LNCaP clone FGC (cell line): ENCODE measurements at regions not wholly inside any gene's neighbourhood (a gene's known extent, or its start where the extent isn't known, plus 50 kb on each side); places are given as distances from the start of the nearest gene placed in this dataset.
A peak's percentile ranks its signal among the peaks of the same experiment; 100 is the strongest.
"Not testable (repeated sequence)": the region's sequence is repeated elsewhere in the genome, so short reads cannot be mapped to it uniquely, and the experiment has no call there.

Source experiments
- DNase-seq: peaks from one replicate; pipeline ENCODE4 v3.0.0-alpha.2; 2011; ENCODE audit warnings: low read depth
- H3K4me3 ChIP-seq: 2 replicates; pipeline ENCODE4 v1.5.1; 2011; ENCODE audit warnings: mild to moderate bottlenecking, low read depth, low read length, control low read depth
- TF ChIP-seq, protein P1 (sequence below): IDR thresholded peaks from 2 replicates; pipeline ENCODE4 v1.5.1; 2012; ENCODE audit warnings: mild to moderate bottlenecking; ENCODE audit not compliant: control insufficient read depth, insufficient read depth; ENCODE audit errors: extremely low read depth

DNA sequence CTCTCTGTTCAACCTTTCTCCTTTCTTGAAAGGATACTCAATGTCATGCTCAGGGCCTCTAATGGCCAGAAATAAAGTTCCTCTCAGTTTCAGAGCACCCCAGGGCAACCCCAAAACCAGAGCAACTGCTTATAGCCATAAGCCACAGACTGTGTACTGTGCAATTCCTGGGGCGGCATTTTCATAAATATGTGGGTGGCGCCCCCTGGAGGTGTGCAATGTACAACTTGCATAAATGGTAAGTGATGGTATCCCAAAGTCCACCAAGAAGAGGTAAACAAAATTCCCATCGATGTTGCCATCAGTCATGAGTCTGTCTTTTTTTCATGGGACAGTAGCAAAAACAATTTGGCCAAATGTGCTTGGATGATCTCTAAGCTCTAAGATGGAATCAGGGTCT, 108.4 kb upstream of the ROPN1B start:
- TF ChIP-seq, protein P1, sequence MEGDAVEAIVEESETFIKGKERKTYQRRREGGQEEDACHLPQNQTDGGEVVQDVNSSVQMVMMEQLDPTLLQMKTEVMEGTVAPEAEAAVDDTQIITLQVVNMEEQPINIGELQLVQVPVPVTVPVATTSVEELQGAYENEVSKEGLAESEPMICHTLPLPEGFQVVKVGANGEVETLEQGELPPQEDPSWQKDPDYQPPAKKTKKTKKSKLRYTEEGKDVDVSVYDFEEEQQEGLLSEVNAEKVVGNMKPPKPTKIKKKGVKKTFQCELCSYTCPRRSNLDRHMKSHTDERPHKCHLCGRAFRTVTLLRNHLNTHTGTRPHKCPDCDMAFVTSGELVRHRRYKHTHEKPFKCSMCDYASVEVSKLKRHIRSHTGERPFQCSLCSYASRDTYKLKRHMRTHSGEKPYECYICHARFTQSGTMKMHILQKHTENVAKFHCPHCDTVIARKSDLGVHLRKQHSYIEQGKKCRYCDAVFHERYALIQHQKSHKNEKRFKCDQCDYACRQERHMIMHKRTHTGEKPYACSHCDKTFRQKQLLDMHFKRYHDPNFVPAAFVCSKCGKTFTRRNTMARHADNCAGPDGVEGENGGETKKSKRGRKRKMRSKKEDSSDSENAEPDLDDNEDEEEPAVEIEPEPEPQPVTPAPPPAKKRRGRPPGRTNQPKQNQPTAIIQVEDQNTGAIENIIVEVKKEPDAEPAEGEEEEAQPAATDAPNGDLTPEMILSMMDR = 0 out of 2 replicates have a peak, but pooled peaks have one; percentile 12
- H3K4me3 ChIP-seq, DNase-seq: not testable (repeated sequence)

DNA sequence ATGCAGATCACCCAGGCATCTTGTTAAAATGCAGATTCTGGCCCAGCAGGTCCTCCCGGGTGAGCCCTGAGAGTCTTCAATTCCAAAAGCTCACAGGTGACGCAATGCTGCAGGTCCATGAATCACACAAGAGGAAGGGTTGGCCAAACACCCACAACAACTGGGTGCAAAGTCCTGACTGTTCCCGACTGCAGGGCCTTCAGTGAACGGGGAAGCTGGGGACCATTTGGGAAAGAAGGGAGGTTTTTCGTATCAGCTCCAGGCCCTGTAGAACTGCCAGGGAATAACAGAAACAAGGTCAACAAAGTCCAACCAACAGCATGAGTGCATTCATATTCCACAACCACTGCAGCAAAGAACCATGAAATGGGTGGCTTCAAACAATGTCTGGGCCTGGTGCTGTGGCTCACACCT, 106.1 kb upstream of the ROPN1B start:
- DNase-seq, H3K4me3 ChIP-seq: not testable (repeated sequence)

DNA sequence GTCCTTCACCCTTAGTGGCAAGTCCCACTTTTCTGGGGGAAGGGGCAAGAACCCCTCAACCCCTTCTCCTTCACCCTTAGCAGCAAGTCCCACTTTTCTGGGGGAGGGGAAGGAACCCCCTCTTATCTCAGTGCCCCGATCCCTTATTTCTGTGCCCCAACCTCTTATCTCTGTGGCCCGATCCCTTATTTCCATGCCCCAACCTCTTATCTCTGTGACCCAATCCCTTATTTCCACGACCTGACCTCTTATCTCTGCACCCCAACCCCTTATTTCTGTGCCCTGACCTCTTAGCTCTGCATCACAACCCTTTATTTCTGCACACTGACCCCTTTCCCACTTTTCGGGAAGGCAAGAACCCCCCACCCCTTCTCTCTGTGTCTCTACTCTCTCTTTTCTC, 104.4 kb upstream of the ROPN1B start:
- DNase-seq, H3K4me3 ChIP-seq: not testable (repeated sequence)

DNA sequence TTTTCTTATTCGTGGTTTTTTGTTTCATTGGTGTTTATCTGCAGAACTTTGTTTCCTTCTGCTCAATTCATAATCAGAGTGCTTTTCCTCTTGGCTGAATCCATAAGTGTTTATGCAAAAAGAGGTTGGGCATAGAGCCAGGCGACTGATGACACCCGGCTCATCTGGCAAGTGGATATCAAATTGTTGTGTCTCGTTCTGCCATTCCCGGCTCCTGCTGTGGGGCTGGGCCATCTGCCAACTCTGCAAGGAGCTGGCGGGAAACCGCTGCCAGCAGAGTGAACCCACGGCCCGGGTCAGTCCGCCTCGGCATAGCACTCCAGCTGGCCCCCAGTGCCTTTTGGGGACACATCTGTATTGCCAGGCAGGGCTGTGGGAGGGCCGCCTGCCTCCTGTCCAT, 83.0 kb upstream of the ROPN1B start:
- not testable (repeated sequence) for H3K4me3 ChIP-seq
- DNase-seq = peak; percentile 69

DNA sequence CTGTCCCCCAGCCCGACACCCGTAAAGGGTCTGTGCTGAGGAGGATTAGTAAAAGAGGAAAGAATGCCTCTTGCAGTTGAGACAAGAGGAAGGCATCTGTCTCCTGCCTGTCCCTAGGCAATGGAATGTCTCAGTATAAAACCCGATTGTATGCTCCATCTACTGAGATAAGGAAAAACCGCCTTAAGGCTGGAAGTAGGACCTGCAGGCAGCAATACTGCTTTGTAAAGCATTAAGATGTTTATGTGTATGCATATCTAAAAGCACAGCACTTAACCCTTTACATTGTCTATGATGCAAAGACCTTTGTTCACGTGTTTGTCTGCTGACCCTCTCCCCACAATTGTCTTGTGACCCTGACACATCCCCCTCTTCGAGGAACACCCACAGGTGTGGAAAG, 69.8 kb upstream of the ROPN1B start:
- DNase-seq, H3K4me3 ChIP-seq: not testable (repeated sequence)

DNA sequence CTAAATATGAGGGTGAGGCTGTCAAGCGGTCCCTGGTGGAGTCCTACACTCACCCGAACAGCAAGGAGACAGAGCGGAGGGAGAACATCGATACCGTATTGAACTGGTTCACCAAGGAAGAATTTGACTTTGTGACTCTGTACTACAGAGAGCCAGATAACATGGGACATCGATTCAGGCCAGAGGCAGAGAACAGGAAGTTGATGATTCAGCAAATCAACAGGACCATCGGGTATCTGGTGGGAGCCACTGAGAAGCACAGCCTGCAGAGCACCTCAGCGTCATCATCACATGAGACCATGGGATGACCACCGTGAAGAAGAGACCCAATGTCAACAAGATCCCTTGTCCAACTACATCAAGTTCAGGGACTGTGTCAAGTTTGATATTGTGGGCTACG, 67.5 kb upstream of the ROPN1B start:
- DNase-seq, H3K4me3 ChIP-seq: not testable (repeated sequence)

DNA sequence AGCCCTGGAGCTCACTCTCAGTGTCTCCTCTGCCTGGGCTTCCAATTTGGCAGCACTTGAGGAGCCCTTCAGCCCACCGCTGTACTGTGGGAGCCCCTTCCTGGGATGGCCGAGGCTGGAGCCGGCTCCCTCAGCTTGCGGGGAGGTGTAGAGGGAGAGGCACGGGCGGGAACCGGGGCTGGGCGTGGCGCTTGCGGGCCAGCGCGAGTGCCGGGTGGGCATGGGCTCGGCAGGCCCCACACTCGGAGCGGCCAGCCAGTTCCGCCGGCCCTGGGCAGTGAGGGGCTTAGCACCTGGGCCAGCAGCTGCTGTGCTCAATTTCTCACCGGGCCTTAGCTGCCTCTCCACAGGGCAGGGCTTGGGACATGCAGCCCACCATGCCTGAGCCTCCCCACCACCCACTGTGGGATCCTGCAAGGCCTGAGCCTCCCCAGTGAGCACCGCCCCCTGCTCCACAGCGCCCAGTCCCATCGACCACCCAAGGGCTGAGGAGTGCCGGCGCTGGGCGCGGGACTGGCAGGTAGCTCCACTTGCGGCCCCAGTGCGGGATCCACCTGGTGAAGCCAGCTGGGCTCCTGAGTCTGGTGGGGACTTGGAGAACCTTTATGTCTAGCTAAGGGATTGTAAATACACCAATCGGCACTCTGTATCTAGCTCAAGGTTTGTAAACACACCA, 65.1 kb upstream of the ROPN1B start:
- not testable (repeated sequence) for DNase-seq, H3K4me3 ChIP-seq

DNA sequence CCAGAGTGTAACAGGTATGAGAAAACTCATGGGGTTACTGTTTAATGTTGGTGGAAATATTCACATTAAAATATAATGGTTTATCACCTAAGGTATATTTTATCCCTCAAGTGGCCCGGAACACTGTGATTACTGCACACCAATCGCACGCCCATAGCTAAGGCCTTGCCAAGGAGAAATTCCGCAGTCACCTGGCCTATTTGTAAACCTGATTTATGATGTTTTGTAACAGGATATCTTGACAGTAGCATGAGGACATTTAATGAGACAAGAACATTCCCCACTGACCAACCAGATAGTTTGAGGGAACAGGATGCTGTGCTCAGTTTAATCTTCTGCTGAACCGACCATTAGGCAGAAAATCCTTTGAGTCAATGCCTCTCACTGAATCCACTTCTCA, 61.7 kb upstream of the ROPN1B start:
- H3K4me3 ChIP-seq = not testable (repeated sequence)
- DNase-seq = peak; percentile 43

DNA sequence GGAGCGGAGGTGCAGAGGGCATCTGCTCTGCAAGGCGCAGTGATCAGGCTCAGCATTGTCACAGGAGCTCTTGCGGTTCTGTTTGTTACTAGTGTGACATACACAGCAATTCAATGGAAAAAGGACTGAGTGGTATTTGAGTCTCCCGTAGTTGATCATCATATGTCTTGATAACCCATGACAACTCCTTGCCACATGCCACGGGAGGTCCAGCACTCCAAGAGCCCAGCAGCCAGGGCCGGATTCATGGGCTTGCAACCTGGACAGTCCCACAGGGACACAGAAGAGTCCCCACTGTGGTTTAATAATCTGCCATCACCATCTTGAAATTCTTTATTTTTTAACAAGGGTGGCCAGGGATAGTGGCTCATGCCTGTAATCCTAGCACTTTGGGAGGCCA, 58.1 kb upstream of the ROPN1B start:
- not testable (repeated sequence) for H3K4me3 ChIP-seq, DNase-seq

DNA sequence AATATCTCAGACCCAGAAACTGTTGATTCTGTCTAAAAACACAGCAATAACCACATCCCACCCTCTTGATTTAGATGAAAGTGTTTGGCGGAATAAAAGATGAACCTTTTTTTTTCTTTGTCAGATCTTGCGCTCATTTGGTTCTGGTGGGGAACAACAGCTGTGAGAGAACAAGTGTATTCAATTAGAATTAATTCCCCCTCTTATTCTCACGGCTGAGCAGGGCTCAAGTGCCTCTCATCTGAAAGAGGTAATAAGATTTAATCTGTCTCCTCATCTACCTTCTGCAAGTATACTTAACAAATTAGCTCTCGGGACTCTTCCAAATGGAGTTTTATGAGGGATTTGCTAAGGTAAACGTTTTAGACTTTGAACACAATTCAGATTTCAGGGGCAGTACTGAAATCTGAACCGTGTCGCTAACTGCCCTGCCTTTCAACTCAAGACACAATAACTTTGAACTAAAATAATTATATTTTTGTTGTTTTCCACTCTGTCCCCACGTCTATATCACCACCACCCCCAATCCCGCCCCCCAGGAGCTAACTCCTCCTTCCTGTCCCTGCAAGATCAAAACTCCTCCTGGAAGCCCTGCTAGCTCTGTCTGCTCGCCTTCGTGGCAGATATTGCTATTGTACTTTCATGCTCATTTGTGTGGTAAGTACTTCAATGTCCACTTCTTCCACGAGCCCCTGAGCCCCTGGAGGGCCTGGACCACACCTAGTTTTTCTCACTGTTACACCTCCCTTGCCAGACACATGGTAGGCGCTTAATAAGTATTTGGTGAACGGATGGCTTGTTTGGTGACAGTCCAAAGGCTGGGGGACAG, 54.2 kb upstream of the ROPN1B start:
- H3K4me3 ChIP-seq = peak overlapping the region; percentile 59
- DNase-seq = not testable (repeated sequence)

DNA sequence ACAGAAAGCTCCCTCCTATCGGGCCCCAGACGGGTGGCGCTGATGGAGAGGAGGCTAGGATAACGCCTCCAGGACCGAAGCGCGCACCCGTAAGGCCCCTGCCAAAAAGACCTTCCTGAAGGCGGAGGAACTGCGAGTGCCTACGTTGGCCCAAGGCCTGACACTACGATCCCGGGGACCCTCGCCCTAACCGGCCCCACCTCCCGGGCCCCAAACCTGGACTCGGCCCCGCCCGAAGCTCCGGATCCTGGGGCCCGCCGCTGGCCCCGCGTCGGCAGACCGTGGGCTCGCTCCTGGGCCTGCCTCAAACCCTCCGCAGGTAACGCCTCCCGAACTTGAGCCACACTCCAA, 53.6 kb upstream of the ROPN1B start:
- H3K4me3 ChIP-seq = peak overlapping the region; percentile 59
- not testable (repeated sequence) for DNase-seq

DNA sequence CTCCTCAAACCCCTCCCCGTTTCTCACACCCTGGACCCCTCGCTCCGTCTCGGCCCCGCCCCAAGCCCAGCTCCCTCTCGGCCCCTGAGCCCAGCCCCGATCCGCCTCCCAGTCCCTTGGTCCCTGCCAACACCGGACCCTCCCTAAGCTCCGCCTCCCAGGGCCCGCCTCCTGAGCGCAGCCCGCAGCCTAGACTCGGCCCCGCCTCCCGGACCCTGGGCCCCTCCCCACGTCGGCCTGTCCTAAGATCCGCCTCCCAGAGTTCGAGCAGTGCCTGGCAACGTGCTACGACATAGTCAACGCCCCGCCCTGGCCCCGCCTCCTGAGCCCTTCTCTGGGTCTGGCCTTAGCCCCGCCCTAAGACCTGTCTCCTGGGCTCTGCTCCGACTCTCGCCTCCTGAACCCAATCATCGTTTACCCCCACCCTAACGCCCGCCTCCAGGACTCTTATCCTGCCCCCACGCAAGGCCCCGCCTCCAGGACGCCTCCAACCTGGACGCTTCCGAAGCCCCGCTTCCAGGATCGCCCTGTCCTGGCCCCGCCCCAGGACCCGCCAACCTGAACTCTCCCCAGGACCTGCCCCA, 53.1 kb upstream of the ROPN1B start:
- DNase-seq = peak; percentile 91
- peak overlapping the region; percentile 59 for H3K4me3 ChIP-seq

DNA sequence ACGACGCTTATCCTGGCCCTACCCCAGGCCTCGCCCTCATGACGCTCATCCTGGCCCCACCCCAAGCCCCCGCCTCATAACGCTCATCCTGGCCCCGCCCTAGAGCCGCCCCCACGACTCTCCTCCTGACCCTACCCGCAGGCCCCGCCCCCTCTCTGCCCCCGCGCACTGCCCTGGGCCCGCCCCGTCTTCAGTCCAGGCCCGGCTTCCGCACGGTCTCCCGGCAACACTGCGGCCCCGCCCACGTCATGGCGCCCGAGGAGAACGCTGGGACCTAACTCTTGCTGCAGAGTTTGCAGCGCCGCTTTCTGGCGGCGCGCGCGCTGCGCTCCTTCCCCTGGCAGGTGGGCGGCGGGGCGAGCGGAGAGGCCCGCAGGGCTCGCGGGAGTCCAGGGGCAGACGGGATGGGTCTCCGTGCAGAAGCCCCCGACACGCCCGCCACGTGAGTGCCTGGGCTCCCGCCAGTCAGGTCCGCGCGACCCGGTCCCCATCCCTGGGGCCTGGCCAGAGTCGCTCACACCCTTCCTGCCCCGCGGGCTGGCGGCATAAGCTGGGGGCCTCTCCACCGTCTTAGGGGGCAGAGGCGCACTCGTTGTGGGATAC, 52.5 kb upstream of the ROPN1B start:
- H3K4me3 ChIP-seq = peak overlapping the region; percentile 76
- TF ChIP-seq, protein P1 = peak; percentile 43
- peak; percentile 68 for DNase-seq

DNA sequence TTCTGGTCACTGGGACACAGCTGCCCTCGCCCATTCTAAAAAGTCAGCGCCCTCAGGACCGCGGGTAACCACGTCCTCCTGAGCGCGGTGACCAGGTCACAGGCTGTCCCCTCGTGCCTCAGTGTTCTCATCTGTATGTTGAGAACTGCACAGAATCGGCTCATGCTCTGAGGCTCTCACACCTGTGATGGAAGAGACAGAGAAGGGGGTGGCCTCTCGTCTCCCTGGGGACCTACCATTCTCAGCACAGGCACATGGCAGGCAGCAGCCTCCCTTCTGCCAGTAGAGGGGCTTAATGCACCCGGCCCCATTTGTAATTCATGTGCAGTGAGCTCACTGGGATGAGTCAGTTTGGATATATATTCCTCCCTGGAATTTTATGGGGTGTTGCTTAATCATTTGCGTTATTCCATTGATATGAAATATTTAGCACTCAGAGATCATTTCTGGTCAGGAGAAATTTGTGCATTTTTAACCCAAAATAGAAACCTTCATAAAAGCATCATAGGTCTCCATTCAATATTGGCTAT, 51.9 kb upstream of the ROPN1B start:
- peak overlapping the region; percentile 76 for H3K4me3 ChIP-seq
- not testable (repeated sequence) for DNase-seq

DNA sequence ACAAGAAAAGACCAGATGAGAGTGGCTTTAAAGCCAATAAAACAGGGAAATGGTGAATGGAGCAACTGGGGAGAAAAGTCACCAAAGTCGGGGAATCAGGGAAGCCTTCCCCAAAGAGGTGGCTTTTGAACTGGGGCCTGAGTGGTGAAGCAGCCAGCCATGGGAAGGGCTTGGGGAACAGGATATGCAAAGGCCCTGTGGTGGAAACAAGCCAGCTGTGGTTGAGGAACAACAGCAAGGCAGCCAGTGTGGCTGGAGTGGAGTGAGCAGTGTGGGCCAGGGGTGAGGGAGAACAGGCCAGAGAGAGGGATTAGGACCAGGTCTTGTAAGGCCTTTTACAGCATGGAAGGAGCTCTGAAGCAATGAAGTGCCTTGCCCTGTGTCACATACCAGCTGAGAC, 51.0 kb upstream of the ROPN1B start:
- H3K4me3 ChIP-seq, DNase-seq: not testable (repeated sequence)

DNA sequence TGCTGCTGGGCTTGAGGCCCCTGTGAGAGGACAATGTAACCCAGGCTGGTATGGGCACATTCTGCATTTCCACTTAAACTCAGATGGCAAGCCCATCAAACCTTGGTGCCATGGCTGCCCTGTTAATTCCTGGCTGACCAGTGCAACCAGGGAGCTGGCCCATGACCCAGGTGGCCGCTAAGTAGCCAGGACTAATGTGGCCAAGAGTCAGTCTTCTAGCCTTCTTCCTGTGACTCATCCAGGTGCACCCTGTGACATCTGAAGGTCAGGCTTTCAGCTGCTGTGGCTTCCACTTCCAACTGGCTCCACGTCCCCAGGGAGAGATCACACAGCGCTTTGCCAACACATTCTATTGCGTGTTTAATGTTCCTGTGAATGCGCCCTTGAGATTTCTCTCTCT, 50.5 kb upstream of the ROPN1B start:
- DNase-seq, H3K4me3 ChIP-seq: not testable (repeated sequence)
